GM06990 (cell line): ENCODE measurements at regions not wholly inside any gene's neighbourhood (a gene's known extent, or its start where the extent isn't known, plus 50 kb on each side); places are given as distances from the start of the nearest gene placed in this dataset.

ENCODE experiments used
- DNase-seq: peaks from one replicate; pipeline ENCODE4 v3.0.0-alpha.2; 2011; ENCODE audit not compliant: insufficient read length; ENCODE audit errors: extremely low read depth
- H3K27me3 ChIP-seq: replicated peaks from 2 replicates; pipeline ENCODE4 v1.6.0; 2011; ENCODE audit warnings: low read length; ENCODE audit not compliant: control insufficient read depth, insufficient read depth
- H3K36me3 ChIP-seq: 2 replicates; pipeline ENCODE4 v1.5.1; 2011; ENCODE audit warnings: low read length; ENCODE audit not compliant: control insufficient read depth, insufficient read depth
- H3K4me3 ChIP-seq: replicated peaks from 2 replicates; pipeline ENCODE4 v1.5.1; 2011; ENCODE audit warnings: low read depth, mild to moderate bottlenecking, control low read depth, low read length
- CTCF ChIP-seq: IDR thresholded peaks from 2 replicates; pipeline ENCODE4 v1.5.1; 2011; ENCODE audit warnings: low read length, control low read depth, mild to moderate bottlenecking, inconsistent platforms; ENCODE audit not compliant: insufficient read depth, poor library complexity, severe bottlenecking

- TF ChIP-seq CTCF, result no peak
- Histone ChIP-seq H3K36me3 (no peaks in the 10 kb centered on the region), H3K27me3 (no peaks in the 10 kb centered on the region), H3K4me3 (no peak overlapping the region)
- no peak for DNase-seq
Measured at GRCh38 chr6:87869064-87869905, 167.3 kb upstream of the AKIRIN2 start.

- Histone ChIP-seq H3K36me3 (no peaks in the 10 kb centered on the region), H3K27me3 (no peaks in the 10 kb centered on the region), H3K4me3 (no peak overlapping the region)
- no peak for DNase-seq
- no peak for TF ChIP-seq CTCF
Measured at GRCh38 chr6:87860902-87861301, 158.9 kb upstream of the AKIRIN2 start.

GRCh38 chr6:87858440-87858839 is 156.4 kb upstream of the AKIRIN2 start:
- Histone ChIP-seq H3K27me3 (no peaks in the 10 kb centered on the region), H3K36me3 (no peaks in the 10 kb centered on the region), H3K4me3 (no peak overlapping the region)
- no peak for DNase-seq
- TF ChIP-seq CTCF, result no peak

GRCh38 chr6:87851674-87852299 is 149.8 kb upstream of the AKIRIN2 start:
- no peak for TF ChIP-seq CTCF
- DNase-seq, result no peak

GRCh38 chr6:87848616-87849015 is 146.6 kb upstream of the AKIRIN2 start:
- TF ChIP-seq CTCF, result no peak
- Histone ChIP-seq H3K36me3 (no peaks in the 10 kb centered on the region), H3K27me3 (no peaks in the 10 kb centered on the region), H3K4me3 (no peak overlapping the region)
- no peak for DNase-seq

More at GRCh38 chr6:87851674-87852299, 149.8 kb upstream of the AKIRIN2 start:
- no peaks in the 10 kb centered on the region for H3K27me3 ChIP-seq
- no peaks in the 10 kb centered on the region for H3K36me3 ChIP-seq
- H3K4me3 ChIP-seq, result no peak overlapping the region
